Activated CD4-positive, alpha-beta T cell treated with anti-CD3 and anti-CD28 coated beads, Interleukin-2, amount 10 ng/mL, durations not matched to agents 24 days and 14 days (primary cell): ENCODE measurements at regions not wholly inside any gene's neighbourhood (a gene's known extent, or its start where the extent isn't known, plus 50 kb on each side); places are given as distances from the start of the nearest gene placed in this dataset.

ENCODE experiments used
- DNase-seq: peaks from one replicate; pipeline ENCODE4 v3.0.0; 2022
- H3K27ac Mint-ChIP-seq: one replicate; pipeline ENCODE4 v1.8.0; 2022; ENCODE audit warnings: mild to moderate bottlenecking, mixed read lengths
- H3K27me3 Mint-ChIP-seq: one replicate; pipeline ENCODE4 v1.8.0; 2022; ENCODE audit warnings: mixed read lengths
- H3K36me3 Mint-ChIP-seq: one replicate; pipeline ENCODE4 v1.8.0; 2022; ENCODE audit warnings: low read depth, mild to moderate bottlenecking, mixed read lengths
- H3K4me1 Mint-ChIP-seq: one replicate; pipeline ENCODE4 v1.8.0; 2021; ENCODE audit warnings: mixed read lengths
- H3K4me3 Mint-ChIP-seq: one replicate; pipeline ENCODE4 v1.8.0; 2022; ENCODE audit warnings: mild to moderate bottlenecking, moderate library complexity, mixed read lengths
- H3K9me3 Mint-ChIP-seq: one replicate; pipeline ENCODE4 v1.8.0; 2021; ENCODE audit warnings: mixed read lengths
- intact Hi-C: fragments of 100-400 bp; cut with micrococcal nuclease; formaldehyde crosslinking; loops from one replicate; pipeline ENCODE4 v1.15.1; 2023

DNA sequence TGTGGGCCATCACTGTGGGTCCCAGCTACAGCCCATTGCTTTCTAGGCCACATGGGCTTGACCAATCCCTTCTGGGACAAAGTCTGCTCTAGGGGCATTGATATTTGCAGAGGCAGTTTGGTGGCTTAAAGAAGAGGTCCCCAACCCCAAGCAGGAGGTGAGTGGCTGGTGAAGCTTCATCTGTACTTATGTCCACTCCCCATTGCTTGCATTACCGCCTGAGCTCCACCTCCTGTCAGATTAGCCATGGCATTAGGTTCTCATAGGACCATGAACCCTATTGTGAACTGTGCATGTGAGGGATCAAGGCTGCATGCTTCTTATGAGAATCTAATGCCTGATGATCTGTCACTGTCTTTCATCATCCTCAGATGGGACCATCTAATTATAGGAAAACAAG, 54.4 kb upstream of the CADM1 start:
- intact Hi-C loops: no loop called here
- H3K9me3 Mint-ChIP-seq: no peaks in the 10 kb centered on the region
- H3K36me3 Mint-ChIP-seq: no peaks in the 10 kb centered on the region
- no peaks in the 10 kb centered on the region for H3K4me1 Mint-ChIP-seq
- no peak for DNase-seq
- H3K27me3 Mint-ChIP-seq: no peaks in the 10 kb centered on the region
- no peak overlapping the region for H3K4me3 Mint-ChIP-seq
- H3K27ac Mint-ChIP-seq: no peak overlapping the region

DNA sequence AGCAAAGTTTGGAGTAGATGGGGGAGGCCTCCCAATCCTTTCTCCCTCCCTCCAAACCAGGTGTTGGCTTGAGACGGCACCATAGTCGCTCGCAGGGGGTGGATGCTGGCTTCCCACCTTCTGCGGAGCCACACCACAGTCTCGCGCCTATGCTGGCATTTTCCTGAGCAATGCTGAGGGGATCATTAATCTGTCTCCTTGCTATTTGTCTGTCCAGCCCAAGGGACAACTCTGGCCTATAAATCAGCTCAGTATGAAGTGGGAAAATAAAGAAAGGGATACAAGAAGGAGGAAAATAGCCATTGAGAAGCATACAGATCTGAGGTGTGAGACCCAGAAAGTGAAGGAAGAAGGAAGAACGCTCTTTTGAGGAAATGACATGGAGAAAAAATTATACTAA, 53.5 kb upstream of the CADM1 start:
- DNase-seq: no peak
- H3K4me1 Mint-ChIP-seq: no peaks in the 10 kb centered on the region
- H3K27me3 Mint-ChIP-seq: no peaks in the 10 kb centered on the region
- H3K27ac Mint-ChIP-seq: no peak overlapping the region
- no peak overlapping the region for H3K4me3 Mint-ChIP-seq
- H3K36me3 Mint-ChIP-seq: no peaks in the 10 kb centered on the region
- H3K9me3 Mint-ChIP-seq: no peaks in the 10 kb centered on the region
- intact Hi-C loops: no loop called here

GRCh38 chr11:115556984-115557383, 52.8 kb upstream of the CADM1 start:
- no peaks in the 10 kb centered on the region for H3K36me3 Mint-ChIP-seq
- intact Hi-C loops: no loop called here
- H3K4me1 Mint-ChIP-seq: no peaks in the 10 kb centered on the region
- no peak overlapping the region for H3K27ac Mint-ChIP-seq
- DNase-seq: no peak
- no peaks in the 10 kb centered on the region for H3K27me3 Mint-ChIP-seq
- H3K9me3 Mint-ChIP-seq: no peaks in the 10 kb centered on the region
- H3K4me3 Mint-ChIP-seq: no peak overlapping the region

DNA sequence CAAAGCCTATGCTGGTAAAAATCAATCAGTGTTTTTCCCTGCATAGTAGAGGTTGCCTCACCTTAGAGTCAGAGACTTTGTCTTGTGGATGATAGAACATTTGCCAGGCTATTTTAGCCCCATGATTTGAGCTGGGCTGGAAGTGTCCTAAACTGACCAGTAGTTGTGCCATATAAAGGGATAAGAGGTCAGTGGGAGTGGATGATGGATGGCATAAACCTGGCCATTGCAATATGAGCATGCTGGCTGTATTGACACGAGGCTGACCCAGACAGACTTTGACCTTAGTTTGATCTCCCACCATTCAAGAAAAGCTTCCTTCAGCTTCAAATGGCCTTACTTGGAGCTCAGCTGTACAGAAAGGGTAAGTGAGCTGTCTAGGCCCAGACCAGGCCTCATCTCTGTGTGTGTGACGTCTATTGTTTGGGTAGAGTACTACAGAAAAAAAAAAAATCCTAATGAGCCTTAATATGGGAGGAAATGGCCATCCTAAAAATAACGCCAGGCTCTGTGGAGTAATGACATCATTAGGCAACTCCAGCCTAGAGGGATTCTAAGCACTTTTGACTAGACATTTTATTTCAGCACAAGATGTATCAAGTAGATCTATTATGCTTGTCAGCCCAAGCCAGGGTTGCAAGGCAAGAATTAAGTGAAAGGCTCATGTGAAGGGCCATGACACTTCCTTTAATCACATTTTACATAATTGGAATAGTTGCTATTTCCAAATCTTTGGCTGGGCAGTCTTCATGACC, 51.3 kb upstream of the CADM1 start:
- Mint-ChIP-seq H3K27ac (no peak overlapping the region), H3K9me3 (no peaks in the 10 kb centered on the region), H3K4me1 (no peaks in the 10 kb centered on the region), H3K36me3 (no peaks in the 10 kb centered on the region), H3K4me3 (no peak overlapping the region), H3K27me3 (no peaks in the 10 kb centered on the region)
- intact Hi-C loops: no loop called here
- no peak for DNase-seq
